PC-3 (cell line): ENCODE measurements at regions not wholly inside any gene's neighbourhood (a gene's known extent, or its start where the extent isn't known, plus 50 kb on each side); places are given as distances from the start of the nearest gene placed in this dataset.

Experiments used
- EZH2 ChIP-seq: fragments of 300-600 bp; sonication (generic); IDR thresholded peaks from one replicate; pipeline ENCODE4 v1.6.1; 2017; ENCODE audit warnings: antibody characterized with exemption, mild to moderate bottlenecking, low read length; ENCODE audit not compliant: unreplicated experiment
- EZH2phosphoT487 ChIP-seq: fragments of 300-600 bp; sonication (generic); IDR thresholded peaks from 2 replicates; pipeline ENCODE4 v1.6.1; 2018; ENCODE audit warnings: mild to moderate bottlenecking, antibody characterized with exemption, low read length, borderline replicate concordance
- TF ChIP-seq, protein P1 (sequence below): fragments of 300-600 bp; sonication (generic); conservative IDR thresholded peaks from 2 replicates; pipeline ENCODE4 v1.5.1; 2017; ENCODE audit warnings: antibody characterized with exemption, low read depth, mild to moderate bottlenecking, low read length

DNA sequence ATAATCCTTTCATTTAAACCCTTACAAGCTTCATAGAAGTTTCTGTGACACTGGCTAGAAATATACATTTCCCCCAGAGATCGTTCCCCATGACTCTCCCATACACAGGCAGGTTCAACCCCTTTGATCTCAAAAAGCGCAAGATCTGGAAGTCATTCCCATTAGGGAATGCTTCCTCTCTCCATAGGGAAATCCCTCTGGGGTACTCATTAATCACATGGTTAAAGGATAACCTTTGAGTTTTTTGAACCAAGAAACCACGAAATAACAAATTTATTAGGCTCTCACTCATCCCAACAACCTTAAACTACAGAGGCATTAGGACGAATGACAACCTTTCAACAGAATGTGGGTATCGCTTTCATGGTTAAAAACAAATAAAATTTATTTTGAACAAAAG lies 211.9 kb upstream of the PRICKLE2 start:
- TF ChIP-seq, protein P1, sequence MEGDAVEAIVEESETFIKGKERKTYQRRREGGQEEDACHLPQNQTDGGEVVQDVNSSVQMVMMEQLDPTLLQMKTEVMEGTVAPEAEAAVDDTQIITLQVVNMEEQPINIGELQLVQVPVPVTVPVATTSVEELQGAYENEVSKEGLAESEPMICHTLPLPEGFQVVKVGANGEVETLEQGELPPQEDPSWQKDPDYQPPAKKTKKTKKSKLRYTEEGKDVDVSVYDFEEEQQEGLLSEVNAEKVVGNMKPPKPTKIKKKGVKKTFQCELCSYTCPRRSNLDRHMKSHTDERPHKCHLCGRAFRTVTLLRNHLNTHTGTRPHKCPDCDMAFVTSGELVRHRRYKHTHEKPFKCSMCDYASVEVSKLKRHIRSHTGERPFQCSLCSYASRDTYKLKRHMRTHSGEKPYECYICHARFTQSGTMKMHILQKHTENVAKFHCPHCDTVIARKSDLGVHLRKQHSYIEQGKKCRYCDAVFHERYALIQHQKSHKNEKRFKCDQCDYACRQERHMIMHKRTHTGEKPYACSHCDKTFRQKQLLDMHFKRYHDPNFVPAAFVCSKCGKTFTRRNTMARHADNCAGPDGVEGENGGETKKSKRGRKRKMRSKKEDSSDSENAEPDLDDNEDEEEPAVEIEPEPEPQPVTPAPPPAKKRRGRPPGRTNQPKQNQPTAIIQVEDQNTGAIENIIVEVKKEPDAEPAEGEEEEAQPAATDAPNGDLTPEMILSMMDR, result no peak
- TF ChIP-seq EZH2phosphoT487, result no peak
- no peak for TF ChIP-seq EZH2
